ENCODE measurements at regions not wholly inside any gene's neighbourhood (a gene's known extent, or its start where the extent isn't known, plus 50 kb on each side); places are given as distances from the start of the nearest gene placed in this dataset.

DNA sequence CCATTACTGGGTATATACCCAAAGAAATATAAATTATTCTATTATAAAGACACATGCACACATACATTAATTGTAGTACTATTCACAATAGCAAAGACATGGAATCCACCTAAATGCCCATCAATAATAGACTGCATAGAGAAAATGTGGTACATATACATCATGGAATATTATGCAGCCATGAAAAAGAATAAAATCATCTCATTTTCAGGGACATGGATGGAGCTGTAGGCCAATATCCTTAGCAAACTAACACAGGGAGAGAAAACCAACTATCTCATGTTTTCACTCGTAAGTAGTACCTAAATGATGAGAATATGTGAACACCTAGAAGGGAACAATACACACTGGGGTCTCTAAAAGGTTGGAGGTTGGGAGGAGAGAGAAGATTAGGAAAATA is 86.0 kb upstream of the GALNTL6 start:
- TF ChIP-seq ZNF274 (IDR thresholded peaks at IDR 0.05; ENCODE audit: low read depth, low read length) (no peak), YY1 (IDR thresholded peaks at IDR 0.05; ENCODE audit: insufficient read depth, insufficient read length) (no peak)

All from NT2/D1 (cell line).